Natural killer cell (primary cell): ENCODE measurements at regions not wholly inside any gene's neighbourhood (a gene's known extent, or its start where the extent isn't known, plus 50 kb on each side); places are given as distances from the start of the nearest gene placed in this dataset.
"Not testable (repeated sequence)": the region's sequence is repeated elsewhere in the genome, so short reads cannot be mapped to it uniquely, and the experiment has no call there.

Experiments
- ATAC-seq, 3 donors: fragments of 150-1000 bp in 2 of 3; fragments of 200-7000 bp in 1 of 3; cut with Tn5 transposase; 1 replicate in 1 of 3; 2 replicates in 2 of 3; pipeline ENCODE4 v1.10.0; 2021; ENCODE audit warnings: mild to moderate bottlenecking in 2 of 3, moderate library complexity in 2 of 3
- DNase-seq, 2 donors: peaks; one replicate each; pipeline versions ENCODE4 v3.0.0 to v3.0.0-alpha.2; 2013 to 2021; ENCODE audit warnings: mixed read lengths in 1 of 2
- H3K27ac ChIP-seq: one replicate; pipeline ENCODE4 v1.5.1; 2013; ENCODE audit warnings: mild to moderate bottlenecking, low read length
- H3K27me3 ChIP-seq: one replicate; pipeline ENCODE4 v1.6.1; 2013; ENCODE audit warnings: low read length; ENCODE audit not compliant: control insufficient read depth, insufficient read depth
- H3K36me3 ChIP-seq: one replicate; pipeline ENCODE4 v1.6.1; 2013; ENCODE audit warnings: low read length; ENCODE audit not compliant: control insufficient read depth, insufficient read depth
- H3K4me1 ChIP-seq: one replicate; pipeline ENCODE4 v1.6.1; 2013; ENCODE audit warnings: low read length; ENCODE audit not compliant: control insufficient read depth, insufficient read depth
- H3K4me3 ChIP-seq: one replicate; pipeline ENCODE4 v1.5.1; 2013; ENCODE audit warnings: low read length
- H3K9me3 ChIP-seq: one replicate; pipeline ENCODE4 v1.6.1; 2013; ENCODE audit warnings: low read length; ENCODE audit not compliant: control insufficient read depth, insufficient read depth
- H3K27ac Mint-ChIP-seq, 2 donors: one replicate each; pipeline ENCODE4 v1.8.0; 2022; ENCODE audit warnings: mild to moderate bottlenecking in 2 of 2, mixed read lengths in 2 of 2, moderate library complexity in 1 of 2
- H3K27me3 Mint-ChIP-seq, 2 donors: one replicate each; pipeline ENCODE4 v1.8.0; 2022; ENCODE audit warnings: low read depth in 2 of 2, mixed read lengths in 2 of 2
- H3K36me3 Mint-ChIP-seq: one replicate; pipeline ENCODE4 v1.8.0; 2022; ENCODE audit warnings: mixed read lengths
- H3K4me1 Mint-ChIP-seq, 2 donors: one replicate each; pipeline ENCODE4 v1.8.0; 2022; ENCODE audit warnings: mixed read lengths in 2 of 2
- H3K4me3 Mint-ChIP-seq: one replicate; pipeline ENCODE4 v1.8.0; 2022; ENCODE audit warnings: mild to moderate bottlenecking, moderate library complexity, mixed read lengths
- H3K9me3 Mint-ChIP-seq, 2 donors: one replicate each; pipeline ENCODE4 v1.8.0; 2022; ENCODE audit warnings: mixed read lengths in 2 of 2
- WGBS: methylation state at CpG from one replicate; pipeline ENCODE4 v1.1.7; 2013; ENCODE audit warnings: missing lambda C conversion rate; ENCODE audit not compliant: insufficient coverage; 5-methylcytosine and 5-hydroxymethylcytosine counted together
- intact Hi-C: fragments of 100-400 bp; cut with micrococcal nuclease; formaldehyde crosslinking; loops from one replicate; pipeline ENCODE4 v1.14.2; 2022
- TF ChIP-seq, protein P1 (sequence below): fragments of 200-600 bp; IDR thresholded peaks from one replicate; pipeline ENCODE4 v1.8.0; 2022; ENCODE audit warnings: antibody characterized with exemption

DNA sequence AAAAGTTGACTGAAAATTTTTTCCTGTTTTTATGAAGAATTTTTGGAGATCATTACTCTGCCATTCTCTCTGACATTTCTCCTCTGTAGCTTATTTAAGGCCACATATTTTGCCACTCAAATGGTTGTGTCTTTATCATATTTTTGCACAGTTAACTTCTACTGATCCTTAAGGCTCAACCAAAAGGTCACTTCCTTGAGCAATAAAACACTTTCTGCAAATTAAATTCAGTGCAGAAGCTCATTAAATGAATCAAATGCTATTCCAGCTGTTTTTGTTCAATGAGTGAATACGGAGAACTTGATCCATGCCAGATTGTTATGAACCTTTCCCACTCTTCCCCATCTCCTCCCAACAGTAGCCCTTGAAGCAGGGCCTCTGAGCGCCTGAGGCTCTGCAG, 93.8 kb upstream of the EPB41L4A start:
- Mint-ChIP-seq H3K36me3 (no peaks in the 10 kb centered on the region), H3K27me3 (no peaks in the 10 kb centered on the region), H3K9me3 (no peaks in the 10 kb centered on the region), H3K4me1 (no peaks in the 10 kb centered on the region), H3K27ac (no peak overlapping the region), H3K4me3 (no peak overlapping the region)
- no peaks in the 10 kb centered on the region for H3K27me3 ChIP-seq
- H3K4me1 ChIP-seq = no peaks in the 10 kb centered on the region
- intact Hi-C loops = no loop called here
- DNase-seq (no peak), ATAC-seq (no peak)
- no peak overlapping the region for H3K4me3 ChIP-seq
- no peak overlapping the region for H3K27ac ChIP-seq
- TF ChIP-seq, protein P1, sequence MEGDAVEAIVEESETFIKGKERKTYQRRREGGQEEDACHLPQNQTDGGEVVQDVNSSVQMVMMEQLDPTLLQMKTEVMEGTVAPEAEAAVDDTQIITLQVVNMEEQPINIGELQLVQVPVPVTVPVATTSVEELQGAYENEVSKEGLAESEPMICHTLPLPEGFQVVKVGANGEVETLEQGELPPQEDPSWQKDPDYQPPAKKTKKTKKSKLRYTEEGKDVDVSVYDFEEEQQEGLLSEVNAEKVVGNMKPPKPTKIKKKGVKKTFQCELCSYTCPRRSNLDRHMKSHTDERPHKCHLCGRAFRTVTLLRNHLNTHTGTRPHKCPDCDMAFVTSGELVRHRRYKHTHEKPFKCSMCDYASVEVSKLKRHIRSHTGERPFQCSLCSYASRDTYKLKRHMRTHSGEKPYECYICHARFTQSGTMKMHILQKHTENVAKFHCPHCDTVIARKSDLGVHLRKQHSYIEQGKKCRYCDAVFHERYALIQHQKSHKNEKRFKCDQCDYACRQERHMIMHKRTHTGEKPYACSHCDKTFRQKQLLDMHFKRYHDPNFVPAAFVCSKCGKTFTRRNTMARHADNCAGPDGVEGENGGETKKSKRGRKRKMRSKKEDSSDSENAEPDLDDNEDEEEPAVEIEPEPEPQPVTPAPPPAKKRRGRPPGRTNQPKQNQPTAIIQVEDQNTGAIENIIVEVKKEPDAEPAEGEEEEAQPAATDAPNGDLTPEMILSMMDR = no peak
- no peaks in the 10 kb centered on the region for H3K9me3 ChIP-seq
- 86% methylated on average over 1 of the region's 2 CpGs for WGBS
- H3K36me3 ChIP-seq = no peaks in the 10 kb centered on the region

DNA sequence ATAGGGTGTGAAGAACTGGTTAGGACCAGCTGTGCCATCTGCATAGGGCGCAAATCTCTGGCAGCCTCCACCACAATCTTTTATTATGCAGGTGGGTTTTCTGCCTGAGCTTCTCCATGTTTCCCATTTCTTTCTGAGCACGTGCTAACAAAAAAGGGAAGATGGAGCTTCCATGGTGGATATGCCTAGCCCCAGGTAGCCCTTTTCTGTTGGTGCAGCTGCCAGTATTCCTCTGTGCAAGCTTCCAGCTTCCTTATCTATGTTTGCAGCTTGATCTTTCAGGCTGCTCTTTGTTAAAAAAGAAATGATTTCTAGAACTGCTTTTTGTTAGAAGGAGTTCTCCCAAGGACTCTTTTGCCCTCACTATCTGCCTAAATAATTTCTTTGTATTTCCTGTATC, 95.0 kb upstream of the EPB41L4A start:
- intact Hi-C loops = no loop called here
- Mint-ChIP-seq H3K27me3 (no peaks in the 10 kb centered on the region), H3K27ac (no peak overlapping the region), H3K4me3 (no peak overlapping the region), H3K36me3 (no peaks in the 10 kb centered on the region), H3K9me3 (no peaks in the 10 kb centered on the region), H3K4me1 (no peaks in the 10 kb centered on the region)
- Histone ChIP-seq H3K27ac (no peak overlapping the region), H3K27me3 (no peaks in the 10 kb centered on the region), H3K36me3 (no peaks in the 10 kb centered on the region), H3K9me3 (no peaks in the 10 kb centered on the region), H3K4me3 (no peak overlapping the region), H3K4me1 (no peaks in the 10 kb centered on the region)
- TF ChIP-seq, protein P1 = no peak
- DNase-seq (no peak), ATAC-seq (no peak)
- 58% methylated on average over 2 of the region's 2 CpGs for WGBS

DNA sequence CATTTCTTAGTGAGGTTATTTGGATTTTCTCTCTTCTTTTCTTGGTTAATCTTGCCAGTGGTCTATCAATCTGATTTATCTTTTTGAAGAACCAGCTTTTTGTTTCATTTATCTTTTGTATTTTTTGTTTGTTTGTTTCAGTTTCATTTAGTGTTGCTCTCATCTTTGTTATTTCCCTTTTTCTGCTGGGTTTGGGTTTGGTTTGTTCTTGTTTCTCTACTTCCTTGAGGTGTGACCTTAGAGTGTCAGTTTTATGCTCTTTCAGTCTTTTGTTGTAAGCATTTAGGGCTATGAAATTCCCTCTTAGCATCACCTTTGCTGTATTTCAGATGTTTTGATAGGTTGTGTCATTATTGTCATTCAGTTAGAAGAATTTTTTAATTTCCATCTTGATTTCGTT, 101.4 kb upstream of the EPB41L4A start:
- H3K4me3 Mint-ChIP-seq, H3K4me3 ChIP-seq, H3K9me3 Mint-ChIP-seq, H3K27me3 Mint-ChIP-seq, DNase-seq, H3K36me3 ChIP-seq, H3K36me3 Mint-ChIP-seq, ATAC-seq, H3K27me3 ChIP-seq, H3K9me3 ChIP-seq, H3K27ac ChIP-seq, intact Hi-C loops, H3K4me1 ChIP-seq: not testable (repeated sequence)
- Mint-ChIP-seq H3K27ac (peak overlapping the region in 1 of 2 donors; percentile 55), H3K4me1 (peaks cover 0 to 23% of the 10 kb centered on the region in 2 donors)
- 64% methylated on average over 1 of the region's 1 CpG for WGBS

DNA sequence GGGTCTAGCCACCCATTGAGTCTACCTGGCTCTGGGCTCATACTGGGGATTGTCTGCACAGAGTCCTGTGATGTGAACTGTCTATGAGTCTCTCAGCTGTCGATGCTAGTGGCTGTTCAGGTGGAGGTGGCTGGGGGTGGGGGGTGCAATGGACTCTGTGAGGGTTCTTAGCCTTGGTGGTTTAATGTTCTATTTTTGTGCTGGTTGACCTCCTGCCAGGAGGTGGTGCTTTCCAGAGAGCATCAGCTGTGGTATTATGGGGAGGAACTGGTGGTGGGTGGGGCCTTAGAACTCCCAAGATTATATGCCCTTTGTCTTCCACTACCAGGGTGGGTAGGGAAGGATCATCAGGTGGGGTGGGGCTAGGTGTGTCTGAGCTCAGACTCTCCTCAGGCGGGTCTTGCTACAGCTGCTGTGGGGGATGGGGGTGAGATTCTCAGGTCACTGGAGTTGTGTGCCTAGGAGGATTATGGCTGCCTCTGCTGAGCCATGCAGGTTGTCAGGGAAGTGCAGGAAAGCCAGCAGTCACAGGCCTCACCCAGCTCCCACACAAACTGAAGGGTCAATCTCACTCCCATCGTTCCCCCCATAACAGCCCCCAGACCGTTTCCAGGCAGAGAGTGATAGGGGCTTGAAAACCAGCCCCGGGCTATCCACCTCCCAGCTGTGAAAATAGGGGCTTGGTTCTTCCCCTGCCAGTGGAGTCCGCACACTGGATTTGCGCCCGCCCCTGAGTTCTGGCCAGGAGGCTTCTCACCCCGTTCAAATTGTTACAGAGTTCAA, 104.0 kb upstream of the EPB41L4A start:
- ATAC-seq, H3K27ac Mint-ChIP-seq, H3K4me3 ChIP-seq, H3K9me3 Mint-ChIP-seq, DNase-seq, H3K4me3 Mint-ChIP-seq, H3K27me3 Mint-ChIP-seq, H3K27me3 ChIP-seq, intact Hi-C loops, H3K36me3 Mint-ChIP-seq, H3K9me3 ChIP-seq, H3K4me1 ChIP-seq, H3K36me3 ChIP-seq: not testable (repeated sequence)
- peak overlapping the region; percentile 47 for H3K27ac ChIP-seq
- H3K4me1 Mint-ChIP-seq = peaks cover 0 to 23% of the 10 kb centered on the region in 2 donors
- WGBS = 85% methylated on average over 9 of the region's 9 CpGs

DNA sequence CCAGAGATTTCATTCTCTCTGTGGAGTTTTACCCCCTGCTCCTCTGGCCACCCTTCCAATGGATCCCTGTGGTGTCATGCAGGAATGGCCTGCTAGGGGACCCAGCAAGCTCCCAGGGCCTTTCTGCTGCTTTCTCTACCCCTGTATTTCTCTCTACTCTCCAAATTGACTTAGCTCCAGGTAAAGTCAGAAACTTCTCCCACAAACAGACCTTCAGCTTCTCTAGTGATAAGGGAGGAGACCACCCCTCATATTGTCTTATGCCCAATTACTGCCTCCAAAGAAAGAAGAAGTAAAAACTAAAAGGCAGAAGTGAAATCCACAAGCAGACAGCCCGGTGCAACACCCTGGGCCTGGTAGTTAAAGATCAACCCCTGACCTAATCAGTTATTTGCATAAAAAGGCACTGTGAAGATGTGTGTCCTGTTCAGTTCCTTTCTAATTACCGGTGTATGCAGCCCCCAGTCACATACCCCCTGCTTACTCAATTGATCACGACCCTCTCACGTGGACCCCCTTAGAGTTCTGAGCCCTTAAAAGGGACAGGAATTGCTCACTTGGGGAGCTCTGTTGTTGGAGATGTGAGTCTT, 104.7 kb upstream of the EPB41L4A start:
- peak overlapping the region; percentile 49 for H3K27ac ChIP-seq
- H3K4me1 ChIP-seq, H3K27me3 Mint-ChIP-seq, H3K36me3 ChIP-seq, ATAC-seq, H3K9me3 Mint-ChIP-seq, DNase-seq, H3K9me3 ChIP-seq, H3K4me3 Mint-ChIP-seq, intact Hi-C loops, H3K36me3 Mint-ChIP-seq, H3K27me3 ChIP-seq, H3K27ac Mint-ChIP-seq, H3K4me3 ChIP-seq: not testable (repeated sequence)
- peaks cover 0 to 23% of the 10 kb centered on the region in 2 donors for H3K4me1 Mint-ChIP-seq
- WGBS = 43% methylated on average over 3 of the region's 4 CpGs
